GM18499 (cell line): ENCODE measurements at regions not wholly inside any gene's neighbourhood (a gene's known extent, or its start where the extent isn't known, plus 50 kb on each side); places are given as distances from the start of the nearest gene placed in this dataset.

ENCODE experiments used
- ATAC-seq: cut with Tn5 transposase; IDR thresholded peaks from one replicate; pipeline ENCODE4 v1.9.1; 2021; ENCODE audit warnings: moderate number of reproducible peaks; ENCODE audit not compliant: insufficient read depth, unreplicated experiment

GRCh38 chr12:31869972-31870371 is 89.2 kb upstream of the RESF1 start:
- no peak for ATAC-seq

GRCh38 chr12:31868965-31869364 is 90.2 kb upstream of the RESF1 start:
- ATAC-seq: no peak

GRCh38 chr12:31867292-31867691 is 91.9 kb upstream of the RESF1 start:
- ATAC-seq: no peak

GRCh38 chr12:31866523-31866922 is 92.7 kb upstream of the RESF1 start:
- no peak for ATAC-seq

- ATAC-seq: no peak
Measured at GRCh38 chr12:31865023-31865422, 94.2 kb upstream of the RESF1 start.

GRCh38 chr12:31861360-31861759 is 97.9 kb upstream of the RESF1 start:
- ATAC-seq: no peak

- ATAC-seq: no peak
Measured at GRCh38 chr12:31860401-31860800, 98.8 kb upstream of the RESF1 start.

- ATAC-seq: no peak
Measured at GRCh38 chr12:31859232-31859977, 99.8 kb upstream of the RESF1 start.

GRCh38 chr12:31855427-31855826 is 103.8 kb upstream of the RESF1 start:
- no peak for ATAC-seq

- no peak for ATAC-seq
Measured at GRCh38 chr12:31853977-31854376, 105.2 kb upstream of the RESF1 start.

GRCh38 chr12:31853520-31853919 is 105.7 kb upstream of the RESF1 start:
- ATAC-seq: no peak

- ATAC-seq: no peak
Measured at GRCh38 chr12:31850268-31850667, 108.9 kb upstream of the RESF1 start.

- ATAC-seq: no peak
Measured at GRCh38 chr12:31849090-31849687, 110.0 kb upstream of the RESF1 start.

GRCh38 chr12:31846405-31846804 is 112.8 kb upstream of the RESF1 start:
- ATAC-seq: no peak

- no peak for ATAC-seq
Measured at GRCh38 chr12:31845613-31846322, 113.4 kb upstream of the RESF1 start.

- ATAC-seq: no peak
Measured at GRCh38 chr12:31843398-31844095, 114.7 kb upstream of the AMN1 start.

- ATAC-seq: no peak
Measured at GRCh38 chr12:31837913-31838312, 109.1 kb upstream of the AMN1 start.

- no peak for ATAC-seq
Measured at GRCh38 chr12:31835276-31835882, 106.6 kb upstream of the AMN1 start.

GRCh38 chr12:31834150-31834549 is 105.3 kb upstream of the AMN1 start:
- no peak for ATAC-seq
